HG03060 (cell line): ENCODE measurements at regions not wholly inside any gene's neighbourhood (a gene's known extent, or its start where the extent isn't known, plus 50 kb on each side); places are given as distances from the start of the nearest gene placed in this dataset.
"Not testable (repeated sequence)": the region's sequence is repeated elsewhere in the genome, so short reads cannot be mapped to it uniquely, and the experiment has no call there.

Source experiments
- ATAC-seq: cut with Tn5 transposase; IDR thresholded peaks from one replicate; pipeline ENCODE4 v1.9.1; 2021; ENCODE audit warnings: low read depth, moderate number of reproducible peaks; ENCODE audit not compliant: unreplicated experiment

DNA sequence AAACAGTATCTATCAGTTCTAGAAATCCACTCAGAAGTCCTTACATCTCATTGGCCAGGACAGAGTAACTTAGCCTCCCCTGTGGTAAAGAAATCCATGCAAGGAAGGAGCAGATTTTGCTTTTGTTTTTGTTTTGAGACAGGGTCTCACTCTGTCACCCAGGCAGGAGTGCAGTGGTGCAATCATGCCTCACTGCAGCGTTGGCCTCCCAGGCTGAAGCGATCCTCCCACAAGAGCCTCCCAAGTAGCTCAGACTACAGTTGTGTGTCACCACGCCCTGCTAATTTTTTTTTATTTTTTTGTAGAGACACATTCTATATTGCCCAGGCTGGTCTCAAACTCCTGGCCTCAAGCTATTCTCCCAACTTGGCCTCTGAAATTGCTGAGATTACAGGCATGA, 185.1 kb downstream of the NRP2 start:
- ATAC-seq: no peak

DNA sequence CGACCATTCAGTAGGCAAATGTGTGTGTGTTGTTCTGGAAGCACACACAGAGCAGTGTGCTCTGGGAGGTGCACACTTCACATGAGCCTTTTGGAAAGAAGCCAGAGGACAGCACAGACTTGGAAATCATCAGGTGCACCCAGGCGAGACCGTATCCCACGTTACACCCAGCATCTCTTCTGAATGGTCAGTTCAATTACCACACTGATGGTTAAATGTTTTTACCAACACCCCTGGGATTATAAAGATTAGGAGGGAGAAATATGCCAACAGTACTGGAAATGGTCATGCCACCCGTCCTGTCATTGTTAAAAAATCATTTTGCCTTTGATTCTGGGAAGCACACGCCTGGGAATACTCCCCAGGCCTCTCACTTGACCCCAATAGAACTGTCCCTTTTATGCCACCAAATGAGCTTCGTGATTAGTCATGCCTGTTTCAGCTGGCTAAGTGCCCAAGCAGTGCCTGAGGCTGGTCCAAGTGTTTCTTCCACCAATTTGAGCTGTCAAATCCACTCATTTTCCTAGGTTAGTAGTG, 183.7 kb downstream of the NRP2 start:
- no peak for ATAC-seq

DNA sequence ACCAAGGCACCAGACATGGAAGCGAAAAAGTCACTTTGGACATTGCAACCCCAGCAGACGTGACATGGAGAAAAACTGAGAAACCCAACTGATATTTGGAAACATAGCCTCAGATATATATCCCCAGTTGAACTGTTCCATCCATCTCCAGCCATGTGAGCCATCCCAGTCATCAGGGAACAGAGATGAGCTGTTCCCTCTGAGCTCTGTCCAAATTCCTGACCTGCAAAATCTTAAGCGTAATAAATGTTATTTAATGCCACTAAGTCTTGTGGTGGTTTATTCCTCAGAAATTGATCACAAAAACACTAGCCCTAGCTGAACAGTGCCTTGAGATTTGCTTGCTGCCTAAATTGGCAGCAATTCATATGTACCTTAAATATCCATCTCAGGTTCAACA, 182.8 kb downstream of the NRP2 start:
- ATAC-seq: no peak

DNA sequence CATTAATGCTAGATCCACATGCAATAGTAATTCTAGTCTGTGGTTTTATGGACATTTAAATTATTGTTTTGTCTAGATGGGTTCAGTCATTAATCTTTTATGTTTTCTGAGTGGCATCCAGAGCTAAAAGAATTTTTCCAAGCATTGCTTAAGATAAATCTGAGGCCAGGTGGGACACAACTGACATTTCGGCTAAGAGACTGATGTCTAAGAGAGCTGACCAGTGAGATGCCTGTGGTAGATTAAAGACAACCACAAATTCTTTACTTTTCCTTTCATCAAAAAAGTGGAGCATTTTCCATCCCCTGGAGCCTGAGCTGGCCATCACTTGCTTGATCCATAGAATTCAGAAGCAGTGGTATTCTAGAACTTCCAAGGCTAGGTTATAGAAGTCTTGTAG, 182.2 kb downstream of the NRP2 start:
- ATAC-seq: no peak

DNA sequence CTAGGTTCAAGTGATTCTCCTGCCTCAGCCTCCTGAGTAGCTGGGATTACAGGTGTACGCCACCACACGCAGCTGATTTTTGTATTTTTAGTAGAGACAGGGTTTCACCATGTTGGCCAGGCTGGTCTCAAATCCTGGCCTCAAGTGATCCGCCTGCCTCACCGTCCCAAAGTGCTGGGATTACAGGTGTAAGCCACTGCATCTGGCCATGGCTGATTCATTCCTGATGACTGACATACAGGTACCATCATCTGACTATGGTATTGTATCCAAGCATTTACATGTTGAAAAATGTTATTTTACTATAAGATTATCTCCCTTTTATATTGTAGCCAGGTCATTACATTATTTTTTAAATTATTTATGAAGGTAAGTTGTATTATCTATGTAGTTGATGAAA, 180.5 kb downstream of the NRP2 start:
- ATAC-seq: not testable (repeated sequence)

GRCh38 chr2:205860885-205861284, 178.6 kb downstream of the NRP2 start:
- ATAC-seq: no peak

DNA sequence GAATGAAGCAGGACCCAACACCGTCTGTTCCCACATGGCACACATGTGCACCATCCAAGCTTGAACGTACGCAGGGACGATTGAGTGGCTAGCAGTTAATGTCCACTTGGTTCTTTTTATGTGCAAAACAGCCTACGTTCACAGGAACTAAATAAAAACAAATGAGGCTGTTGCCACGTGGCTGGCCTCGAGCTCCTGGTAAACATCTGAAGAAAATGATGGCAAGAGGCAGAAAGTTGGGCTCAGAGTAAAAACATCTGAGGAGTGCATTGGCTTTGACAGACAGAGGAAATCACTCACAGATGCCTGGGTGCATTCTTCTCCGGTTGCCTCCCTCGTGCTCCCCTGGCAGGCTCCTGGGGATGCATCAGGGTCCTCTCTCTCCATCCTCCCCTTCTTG, 177.9 kb downstream of the NRP2 start:
- no peak for ATAC-seq

DNA sequence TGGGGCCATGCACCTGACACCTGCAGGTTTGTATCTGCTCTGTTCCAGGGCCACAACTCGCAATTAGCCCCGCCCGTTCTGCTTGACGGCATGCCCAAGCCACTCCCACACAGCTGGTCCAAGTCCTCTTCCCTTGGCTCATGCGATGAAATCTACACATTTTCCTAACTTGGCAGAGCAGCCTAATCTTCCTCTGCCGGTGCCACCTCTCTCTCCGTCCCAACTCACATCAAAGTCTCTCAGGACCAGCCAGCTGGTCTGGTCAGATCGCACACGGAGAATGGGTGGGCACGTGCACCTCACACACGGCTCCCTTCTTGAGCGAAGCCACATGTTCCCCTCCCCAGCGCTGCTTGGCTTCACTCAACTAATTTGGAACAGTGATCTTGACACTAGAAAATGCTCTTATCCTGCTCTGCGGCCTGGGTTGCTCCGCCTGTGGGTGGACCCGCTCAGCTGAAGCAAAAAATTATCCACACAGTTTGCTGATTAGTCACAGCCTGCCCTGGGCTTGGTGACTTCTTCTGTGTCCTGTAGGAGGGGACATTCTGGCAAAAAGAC, 176.7 kb downstream of the NRP2 start:
- ATAC-seq: no peak

GRCh38 chr2:205858275-205858674, 176.0 kb downstream of the NRP2 start:
- no peak for ATAC-seq

DNA sequence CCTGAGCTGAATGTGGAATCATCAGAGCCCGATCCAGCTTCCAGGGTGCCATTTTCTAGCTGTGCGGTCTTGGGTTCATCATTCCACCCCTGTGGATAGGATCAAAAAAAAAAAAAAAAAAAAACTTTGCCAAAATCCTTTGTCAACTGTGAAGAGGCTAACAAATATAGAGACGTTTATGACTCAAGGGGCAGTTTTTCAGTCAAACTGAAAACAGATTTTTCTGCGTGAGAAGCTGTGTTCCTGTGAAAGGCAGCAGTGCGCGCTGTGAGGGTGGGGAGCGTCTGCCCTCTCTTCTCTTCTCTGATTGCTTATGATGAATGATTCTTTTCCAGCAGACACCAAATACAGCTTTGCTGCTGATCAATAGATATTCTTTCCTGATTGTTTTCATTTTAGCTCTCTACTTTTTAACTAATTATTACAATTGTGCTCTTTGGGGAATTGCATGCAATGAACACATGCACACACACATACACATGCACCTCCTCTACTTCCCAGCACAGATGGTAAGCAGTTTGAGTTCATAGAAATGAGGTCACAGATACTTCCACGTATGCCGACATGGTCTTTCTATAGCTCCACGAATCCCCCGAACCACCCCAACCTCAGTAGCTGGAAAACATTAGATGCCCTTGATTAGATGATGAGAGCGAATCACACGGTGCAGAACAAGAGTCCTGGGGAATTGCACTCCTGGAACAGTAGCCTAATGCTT, 175.4 kb downstream of the NRP2 start:
- ATAC-seq: no peak

DNA sequence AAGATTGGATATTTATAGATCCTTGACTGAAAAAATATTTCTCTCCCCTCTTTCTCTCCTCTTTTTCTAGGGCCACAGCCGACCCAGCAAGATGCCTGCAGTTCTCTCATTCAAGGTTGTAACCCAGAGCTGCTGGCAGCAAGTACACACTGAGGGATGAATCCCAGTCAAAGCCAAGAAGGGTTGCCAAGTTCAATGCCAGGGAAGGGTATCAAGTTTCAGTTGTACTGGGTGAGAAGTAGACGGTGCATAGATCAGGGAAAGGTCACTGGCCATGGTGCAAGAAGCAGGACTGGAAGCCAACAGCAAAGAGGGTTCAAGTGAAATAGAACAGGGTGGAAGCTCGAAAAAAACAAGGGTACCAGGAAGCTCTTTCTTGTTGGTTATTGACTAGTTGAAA, 170.2 kb downstream of the NRP2 start:
- ATAC-seq: no peak

- ATAC-seq: no peak
Measured at GRCh38 chr2:205850611-205851010, 168.3 kb downstream of the NRP2 start.

DNA sequence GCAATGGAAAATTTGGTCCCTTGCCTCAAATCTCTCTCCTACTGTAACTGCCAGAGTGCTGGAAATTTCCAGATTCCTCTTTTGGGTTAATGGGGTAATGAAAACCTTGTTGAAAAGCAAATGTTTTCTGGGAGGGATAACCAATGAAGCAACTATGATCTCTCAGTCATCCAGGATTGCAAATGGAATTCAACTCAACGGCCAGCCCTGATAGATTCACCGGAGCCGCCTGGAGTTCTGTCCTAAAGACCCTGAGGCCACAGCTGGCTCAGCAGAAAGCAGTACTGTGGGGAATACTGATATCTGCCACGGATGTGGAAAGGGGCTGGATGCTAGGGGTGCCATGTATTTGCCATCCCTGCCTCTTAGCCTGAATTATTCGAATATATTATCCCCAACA, 167.8 kb downstream of the NRP2 start:
- ATAC-seq: no peak

- ATAC-seq: no peak
Measured at GRCh38 chr2:205849136-205849535, 166.8 kb downstream of the NRP2 start.

GRCh38 chr2:205848601-205849000, 166.3 kb downstream of the NRP2 start:
- no peak for ATAC-seq
